OCI-LY7 (cell line): ENCODE measurements at regions not wholly inside any gene's neighbourhood (a gene's known extent, or its start where the extent isn't known, plus 50 kb on each side); places are given as distances from the start of the nearest gene placed in this dataset.

Source experiments
- BruUV-seq: library from RNA; stranded (reverse); fragments of 400-500 nt; replicated peaks from 2 replicates; lab custom pipeline; 2021; lab: Mats Ljungman, UMichigan
- CTCF ChIA-PET: fragments of 300-600 bp; sonication (Branson Sonifier 250); formaldehyde crosslinking; loops from one replicate; lab custom pipeline; 2022; ENCODE audit warnings: antibody characterized with exemption; ENCODE audit not compliant: unreplicated experiment; lab: Charles Lee
- POLR2A ChIA-PET: fragments of 300-600 bp; sonication (Branson Sonifier 250); formaldehyde crosslinking; loops from one replicate; lab custom pipeline; 2022; ENCODE audit warnings: antibody characterized with exemption; lab: Charles Lee
- DNase-seq: peaks from one replicate; pipeline ENCODE4 v3.0.0-alpha.2; 2015; ENCODE audit warnings: low spot score
- H2AFZ ChIP-seq: fragments of 200-600 bp; sonication (generic), shearing (Covaris generic); 2 replicates; pipeline ENCODE4 v1.6.1; 2014; ENCODE audit warnings: mild to moderate bottlenecking, antibody characterized with exemption, low read length, moderate library complexity
- H3K27ac ChIP-seq: fragments of 200-600 bp; sonication (generic); 2 replicates; pipeline ENCODE4 v1.5.1; 2014; ENCODE audit warnings: mixed run types, low read depth, mild to moderate bottlenecking, moderate library complexity, low read length, inconsistent platforms; ENCODE audit not compliant: poor library complexity, severe bottlenecking
- H3K36me3 ChIP-seq: fragments of 200-600 bp; sonication (generic); 2 replicates; pipeline ENCODE4 v1.6.1; 2014; ENCODE audit warnings: mild to moderate bottlenecking, antibody characterized with exemption, low read length, moderate library complexity, mixed read lengths; ENCODE audit not compliant: insufficient read depth
- H3K4me1 ChIP-seq: fragments of 200-600 bp; sonication (generic); 2 replicates; pipeline ENCODE4 v1.5.1; 2014; ENCODE audit warnings: mild to moderate bottlenecking, low read length; ENCODE audit not compliant: insufficient read depth, poor library complexity, severe bottlenecking
- H3K4me2 ChIP-seq: fragments of 200-600 bp; sonication (generic); 2 replicates; pipeline ENCODE4 v1.6.1; 2014; ENCODE audit warnings: mild to moderate bottlenecking, low read length
- H3K4me3 ChIP-seq: fragments of 200-600 bp; sonication (generic); 2 replicates; pipeline ENCODE4 v1.5.1; 2014; ENCODE audit warnings: mild to moderate bottlenecking, low read depth, low read length; ENCODE audit not compliant: poor library complexity, severe bottlenecking
- H3K79me2 ChIP-seq: fragments of 200-600 bp; sonication (generic); 2 replicates; pipeline ENCODE4 v1.6.1; 2016; ENCODE audit warnings: low read depth, mild to moderate bottlenecking, low read length, moderate library complexity, mixed read lengths; ENCODE audit not compliant: insufficient read depth
- H3K9me2 ChIP-seq: fragments of 200-600 bp; sonication (generic); 2 replicates; pipeline ENCODE4 v1.6.1; 2016; ENCODE audit warnings: mild to moderate bottlenecking, low read length, mixed read lengths; ENCODE audit not compliant: insufficient read depth
- H3K9me3 ChIP-seq: fragments of 200-600 bp; sonication (generic); 2 replicates; pipeline ENCODE4 v1.6.1; 2014; ENCODE audit warnings: mild to moderate bottlenecking, mixed run types, low read length, mixed read lengths
- H4K20me1 ChIP-seq: fragments of 200-600 bp; sonication (generic); 2 replicates; pipeline ENCODE4 v1.6.1; 2014; ENCODE audit warnings: mild to moderate bottlenecking, antibody characterized with exemption, low read length, moderate library complexity, mixed read lengths; ENCODE audit not compliant: insufficient read depth
- CTCF ChIP-seq: fragments of 200-600 bp; sonication (generic); conservative IDR thresholded peaks from 2 replicates; pipeline ENCODE4 v1.5.1; 2014; ENCODE audit warnings: mild to moderate bottlenecking, antibody characterized with exemption, low read length, moderate library complexity, mixed read lengths
- EZH2phosphoT487 ChIP-seq: fragments of 200-600 bp; sonication (generic); IDR thresholded peaks from 2 replicates; pipeline ENCODE4 v1.6.1; 2018; ENCODE audit warnings: low read depth, borderline replicate concordance, mild to moderate bottlenecking, mixed run types, antibody characterized with exemption, low read length, moderate library complexity, mixed read lengths
- intact Hi-C: fragments of 100-400 bp; cut with micrococcal nuclease; formaldehyde crosslinking; loops from one replicate; pipeline ENCODE4 v1.10.0; 2022; ENCODE audit not compliant: unreplicated experiment

- intact Hi-C loops: no loop called here
- H2AFZ ChIP-seq: no peak overlapping the region
- H4K20me1 ChIP-seq: no peaks in the 10 kb centered on the region
- H3K4me3 ChIP-seq: no peak overlapping the region
- BruUV-seq: no TSS peak
- H3K9me3 ChIP-seq: no peaks in the 10 kb centered on the region
- H3K27ac ChIP-seq: no peak overlapping the region
- no peaks in the 10 kb centered on the region for H3K79me2 ChIP-seq
- no peaks in the 10 kb centered on the region for H3K9me2 ChIP-seq
- H3K36me3 ChIP-seq: no peaks in the 10 kb centered on the region
- H3K4me2 ChIP-seq: no peak overlapping the region
- no peaks in the 10 kb centered on the region for H3K4me1 ChIP-seq
- POLR2A ChIA-PET: interaction anchor here (0.6 kb wide), 1 partner anchor 67 kb away, joined by 5 read pairs; no protein-coding TSS in a partner anchor
- DNase-seq: no peak
- no peak for TF ChIP-seq CTCF
- no peak for TF ChIP-seq EZH2phosphoT487
- CTCF ChIA-PET: no interaction called here
These were observed 189.3 kb downstream of the IRF8 start for GRCh38 chr16:86088287-86088686.

- no peak for DNase-seq
- Histone ChIP-seq H3K36me3 (no peaks in the 10 kb centered on the region), H3K4me3 (no peak overlapping the region), H3K4me1 (no peaks in the 10 kb centered on the region), H3K9me3 (no peaks in the 10 kb centered on the region), H3K4me2 (no peak overlapping the region), H3K79me2 (no peaks in the 10 kb centered on the region), H3K27ac (no peak overlapping the region), H3K9me2 (no peaks in the 10 kb centered on the region), H4K20me1 (no peaks in the 10 kb centered on the region), H2AFZ (no peak overlapping the region)
- ChIA-PET CTCF (no interaction called here), POLR2A (interaction anchor here (0.6 kb wide), 1 partner anchor 67 kb away, joined by 5 read pairs; no protein-coding TSS in a partner anchor)
- intact Hi-C loops: no loop called here
- no peak for TF ChIP-seq EZH2phosphoT487
- no peak for TF ChIP-seq CTCF
- BruUV-seq: no TSS peak
These were observed 189.9 kb downstream of the IRF8 start for GRCh38 chr16:86088816-86089215.

- Histone ChIP-seq H3K4me2 (peak overlapping the region; percentile 13; the same call in 1 of the 2 replicates), H3K36me3 (no peaks in the 10 kb centered on the region), H3K27ac (no peak overlapping the region), H2AFZ (no peak overlapping the region), H3K4me3 (no peak overlapping the region), H3K9me2 (no peaks in the 10 kb centered on the region), H3K79me2 (no peaks in the 10 kb centered on the region), H3K9me3 (no peaks in the 10 kb centered on the region), H3K4me1 (no peaks in the 10 kb centered on the region), H4K20me1 (no peaks in the 10 kb centered on the region)
- POLR2A ChIA-PET: no interaction called here
- TF ChIP-seq CTCF (no peak), EZH2phosphoT487 (no peak)
- DNase-seq: no peak
- intact Hi-C loops: no loop called here
- CTCF ChIA-PET: no interaction called here
- no TSS peak for BruUV-seq
These were observed 190.5 kb downstream of the IRF8 start for GRCh38 chr16:86089334-86089900.
